ENCODE measurements at regions not wholly inside any gene's neighbourhood (a gene's known extent, or its start where the extent isn't known, plus 50 kb on each side); places are given as distances from the start of the nearest gene placed in this dataset.

DNA sequence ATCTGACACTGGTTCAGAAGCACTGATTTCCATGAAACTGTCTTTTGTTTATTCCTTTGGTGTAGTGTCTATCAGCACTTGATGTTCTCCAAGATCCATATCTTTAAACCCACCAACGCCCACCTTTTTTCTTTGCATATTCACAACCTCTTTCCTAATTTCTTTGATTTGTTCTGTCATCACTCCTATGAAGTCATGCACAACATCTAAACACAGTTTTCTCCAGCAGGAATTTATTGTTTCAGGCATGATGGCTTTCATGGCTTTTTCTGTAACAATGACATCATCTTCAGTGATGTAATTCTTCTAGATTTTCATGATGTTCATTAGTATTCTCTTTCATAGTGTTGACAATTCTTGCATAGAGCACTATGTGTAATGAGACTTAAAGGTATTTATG lies 219.6 kb upstream of the POU1F1 start:
- TF ChIP-seq, protein P1, sequence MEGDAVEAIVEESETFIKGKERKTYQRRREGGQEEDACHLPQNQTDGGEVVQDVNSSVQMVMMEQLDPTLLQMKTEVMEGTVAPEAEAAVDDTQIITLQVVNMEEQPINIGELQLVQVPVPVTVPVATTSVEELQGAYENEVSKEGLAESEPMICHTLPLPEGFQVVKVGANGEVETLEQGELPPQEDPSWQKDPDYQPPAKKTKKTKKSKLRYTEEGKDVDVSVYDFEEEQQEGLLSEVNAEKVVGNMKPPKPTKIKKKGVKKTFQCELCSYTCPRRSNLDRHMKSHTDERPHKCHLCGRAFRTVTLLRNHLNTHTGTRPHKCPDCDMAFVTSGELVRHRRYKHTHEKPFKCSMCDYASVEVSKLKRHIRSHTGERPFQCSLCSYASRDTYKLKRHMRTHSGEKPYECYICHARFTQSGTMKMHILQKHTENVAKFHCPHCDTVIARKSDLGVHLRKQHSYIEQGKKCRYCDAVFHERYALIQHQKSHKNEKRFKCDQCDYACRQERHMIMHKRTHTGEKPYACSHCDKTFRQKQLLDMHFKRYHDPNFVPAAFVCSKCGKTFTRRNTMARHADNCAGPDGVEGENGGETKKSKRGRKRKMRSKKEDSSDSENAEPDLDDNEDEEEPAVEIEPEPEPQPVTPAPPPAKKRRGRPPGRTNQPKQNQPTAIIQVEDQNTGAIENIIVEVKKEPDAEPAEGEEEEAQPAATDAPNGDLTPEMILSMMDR (IDR thresholded peaks at IDR 0.05; ENCODE audit: insufficient read depth in 1 of 2, low read depth in 1 of 2, low read length in 1 of 2, severe bottlenecking in 1 of 2, unreplicated experiment in 1 of 2) = no peak
- Histone ChIP-seq H3K9me3 (no peaks in the 10 kb centered on the region), H3K36me3 (ENCODE audit: control insufficient read depth, insufficient read depth, low read length) (no peaks in the 10 kb centered on the region), H3K27me3 (replicated peaks; ENCODE audit: control insufficient read depth, insufficient read depth, low read length) (no peaks in the 10 kb centered on the region), H3K4me1 (no peaks in the 10 kb centered on the region), H3K4me3 (ENCODE audit: low read depth, low read length) (no peak overlapping the region)
- Mint-ChIP-seq H3K36me3 (ENCODE audit: insufficient read depth, unreplicated experiment) (no peaks in the 10 kb centered on the region), H3K4me1 (ENCODE audit: low read depth, unreplicated experiment) (no peaks in the 10 kb centered on the region), H3K27ac (ENCODE audit: unreplicated experiment) (no peak overlapping the region), H3K4me3 (ENCODE audit: unreplicated experiment) (no peak overlapping the region), H3K9me3 (ENCODE audit: unreplicated experiment) (no peaks in the 10 kb centered on the region), H3K27me3 (ENCODE audit: insufficient read depth, unreplicated experiment) (peaks cover 3% of the 10 kb centered on the region)
- DNase-seq = no peak
- CTCF ChIA-PET = no interaction called here
- no TSS peak for BruUV-seq (replicated peaks)
- intact Hi-C loops (cut with micrococcal nuclease; ENCODE audit: unreplicated experiment) = no loop called here
- POLR2A ChIA-PET = no interaction called here

DNA sequence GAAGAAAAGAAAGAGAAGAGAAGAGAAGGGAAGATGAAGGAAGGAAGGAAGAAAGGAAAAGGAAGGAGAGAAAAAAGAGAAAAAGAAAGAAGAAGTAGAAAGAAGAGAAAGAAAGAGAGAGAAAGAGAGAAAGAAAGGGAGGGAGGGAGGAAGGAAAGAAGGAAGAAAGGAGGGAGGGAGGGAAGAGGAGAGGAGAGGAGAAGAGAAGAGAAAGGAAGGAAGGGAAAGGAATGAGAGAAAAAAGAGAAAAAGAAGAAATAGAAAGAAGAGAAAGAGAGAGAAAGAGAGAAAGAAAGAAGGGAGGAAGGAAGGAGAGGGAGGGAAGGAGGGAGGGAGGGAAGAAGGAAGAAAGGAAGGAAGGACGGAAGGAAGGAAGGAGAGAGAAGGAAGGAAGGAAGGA lies 217.9 kb upstream of the POU1F1 start:
- DNase-seq = no peak
- H3K9me3 Mint-ChIP-seq (ENCODE audit: unreplicated experiment) = no peaks in the 10 kb centered on the region
- BruUV-seq (replicated peaks) = no TSS peak
- Histone ChIP-seq H3K27me3 (replicated peaks; ENCODE audit: control insufficient read depth, insufficient read depth, low read length) (no peaks in the 10 kb centered on the region), H3K36me3 (ENCODE audit: control insufficient read depth, insufficient read depth, low read length) (no peaks in the 10 kb centered on the region), H3K4me3 (ENCODE audit: low read depth, low read length) (no peak overlapping the region), H3K4me1 (no peaks in the 10 kb centered on the region), H3K9me3 (no peaks in the 10 kb centered on the region)
- ChIA-PET POLR2A (no interaction called here), CTCF (no interaction called here)
- H3K36me3 Mint-ChIP-seq (ENCODE audit: insufficient read depth, unreplicated experiment) = no peaks in the 10 kb centered on the region
- intact Hi-C loops (cut with micrococcal nuclease; ENCODE audit: unreplicated experiment) = no loop called here
- peaks cover 3% of the 10 kb centered on the region for H3K27me3 Mint-ChIP-seq (ENCODE audit: insufficient read depth, unreplicated experiment)
- no peak overlapping the region for H3K27ac Mint-ChIP-seq (ENCODE audit: unreplicated experiment)
- no peaks in the 10 kb centered on the region for H3K4me1 Mint-ChIP-seq (ENCODE audit: low read depth, unreplicated experiment)
- H3K4me3 Mint-ChIP-seq (ENCODE audit: unreplicated experiment) = no peak overlapping the region
- TF ChIP-seq, protein P1 (IDR thresholded peaks at IDR 0.05; ENCODE audit: insufficient read depth in 1 of 2, low read depth in 1 of 2, low read length in 1 of 2, severe bottlenecking in 1 of 2, unreplicated experiment in 1 of 2) = no peak

DNA sequence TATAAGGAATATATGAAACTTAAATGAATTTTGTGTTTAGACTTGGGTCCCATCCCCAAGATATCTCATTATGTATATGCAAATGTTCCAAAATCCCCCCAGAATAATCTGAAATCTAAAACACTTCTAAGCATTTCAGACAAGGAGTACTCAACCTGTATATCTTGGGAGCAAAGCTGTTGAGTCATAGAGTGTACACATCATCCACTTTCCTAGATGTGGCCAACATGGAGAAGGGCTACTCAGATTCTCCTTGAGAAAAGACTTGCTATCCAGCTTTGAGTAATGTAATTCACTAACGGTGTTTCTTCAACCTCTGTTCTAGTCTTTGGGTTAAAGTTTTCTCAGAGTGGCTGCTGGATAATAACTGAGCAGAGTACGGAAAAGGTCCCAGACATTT lies 215.5 kb upstream of the POU1F1 start:
- Histone ChIP-seq H3K9me3 (no peaks in the 10 kb centered on the region), H3K36me3 (ENCODE audit: control insufficient read depth, insufficient read depth, low read length) (no peaks in the 10 kb centered on the region), H3K4me1 (no peaks in the 10 kb centered on the region), H3K27me3 (replicated peaks; ENCODE audit: control insufficient read depth, insufficient read depth, low read length) (no peaks in the 10 kb centered on the region), H3K4me3 (ENCODE audit: low read depth, low read length) (no peak overlapping the region)
- TF ChIP-seq, protein P1 (IDR thresholded peaks at IDR 0.05; ENCODE audit: insufficient read depth in 1 of 2, low read depth in 1 of 2, low read length in 1 of 2, severe bottlenecking in 1 of 2, unreplicated experiment in 1 of 2) = no peak
- no peaks in the 10 kb centered on the region for H3K4me1 Mint-ChIP-seq (ENCODE audit: low read depth, unreplicated experiment)
- no TSS peak for BruUV-seq (replicated peaks)
- no peaks in the 10 kb centered on the region for H3K36me3 Mint-ChIP-seq (ENCODE audit: insufficient read depth, unreplicated experiment)
- H3K4me3 Mint-ChIP-seq (ENCODE audit: unreplicated experiment) = no peak overlapping the region
- H3K27ac Mint-ChIP-seq (ENCODE audit: unreplicated experiment) = no peak overlapping the region
- DNase-seq = no peak
- CTCF ChIA-PET = no interaction called here
- H3K27me3 Mint-ChIP-seq (ENCODE audit: insufficient read depth, unreplicated experiment) = peaks cover 3% of the 10 kb centered on the region
- intact Hi-C loops (cut with micrococcal nuclease; ENCODE audit: unreplicated experiment) = no loop called here
- no peaks in the 10 kb centered on the region for H3K9me3 Mint-ChIP-seq (ENCODE audit: unreplicated experiment)
- POLR2A ChIA-PET = no interaction called here

Data from Caco-2 (cell line).